ENCODE measurements at regions not wholly inside any gene's neighbourhood (a gene's known extent, or its start where the extent isn't known, plus 50 kb on each side); places are given as distances from the start of the nearest gene placed in this dataset.

- no peak overlapping the region for H3K27ac Mint-ChIP-seq
- H3K27me3 Mint-ChIP-seq (ENCODE audit: low read depth), result peaks cover 18% of the 10 kb centered on the region
- H3K9me3 Mint-ChIP-seq, result no peaks in the 10 kb centered on the region
- H3K4me1 Mint-ChIP-seq, result peaks cover 2% of the 10 kb centered on the region
- no peak for TF ChIP-seq CTCF (IDR thresholded peaks at IDR 0.05; ENCODE audit: unreplicated experiment)
- H3K4me3 Mint-ChIP-seq, result no peak overlapping the region
- DNase-seq (ENCODE audit: low spot score in 2 of 2, unreplicated experiment in 2 of 2), result no peak
- H3K36me3 Mint-ChIP-seq, result no peaks in the 10 kb centered on the region
These were observed 88.6 kb downstream of the TRIM42 start for GRCh38 chr3:140766465-140766864.

- Mint-ChIP-seq H3K27me3 (ENCODE audit: low read depth) (peaks cover 22% of the 10 kb centered on the region), H3K36me3 (no peaks in the 10 kb centered on the region), H3K4me1 (peaks cover 2% of the 10 kb centered on the region), H3K4me3 (no peak overlapping the region), H3K9me3 (no peaks in the 10 kb centered on the region), H3K27ac (no peak overlapping the region)
- no peak for TF ChIP-seq CTCF (IDR thresholded peaks at IDR 0.05; ENCODE audit: unreplicated experiment)
- no peak for DNase-seq (ENCODE audit: low spot score in 2 of 2, unreplicated experiment in 2 of 2)
These were observed 89.7 kb downstream of the TRIM42 start for GRCh38 chr3:140767566-140767965.

GRCh38 chr3:140768941-140769340, 91.1 kb downstream of the TRIM42 start:
- no peak for DNase-seq (ENCODE audit: low spot score in 2 of 2, unreplicated experiment in 2 of 2)
- TF ChIP-seq CTCF (IDR thresholded peaks at IDR 0.05; ENCODE audit: unreplicated experiment), result no peak
- H3K27me3 Mint-ChIP-seq (ENCODE audit: low read depth), result peaks cover 21% of the 10 kb centered on the region
- H3K4me1 Mint-ChIP-seq, result no peaks in the 10 kb centered on the region
- H3K9me3 Mint-ChIP-seq, result no peaks in the 10 kb centered on the region
- H3K4me3 Mint-ChIP-seq, result no peak overlapping the region
- H3K27ac Mint-ChIP-seq, result no peak overlapping the region
- no peaks in the 10 kb centered on the region for H3K36me3 Mint-ChIP-seq

- H3K4me1 Mint-ChIP-seq, result no peaks in the 10 kb centered on the region
- peaks cover 5% of the 10 kb centered on the region for H3K9me3 Mint-ChIP-seq
- no peak overlapping the region for H3K4me3 Mint-ChIP-seq
- no peaks in the 10 kb centered on the region for H3K36me3 Mint-ChIP-seq
- no peak for TF ChIP-seq CTCF (IDR thresholded peaks at IDR 0.05; ENCODE audit: unreplicated experiment)
- H3K27ac Mint-ChIP-seq, result no peak overlapping the region
- DNase-seq (ENCODE audit: low spot score in 2 of 2, unreplicated experiment in 2 of 2), result no peak
- peaks cover 16% of the 10 kb centered on the region for H3K27me3 Mint-ChIP-seq (ENCODE audit: low read depth)
These were observed 92.1 kb downstream of the TRIM42 start for GRCh38 chr3:140769951-140770350.

- Mint-ChIP-seq H3K4me1 (no peaks in the 10 kb centered on the region), H3K27ac (no peak overlapping the region), H3K9me3 (peaks cover 8% of the 10 kb centered on the region), H3K4me3 (no peak overlapping the region), H3K27me3 (ENCODE audit: low read depth) (peaks cover 10% of the 10 kb centered on the region), H3K36me3 (no peaks in the 10 kb centered on the region)
- TF ChIP-seq CTCF (IDR thresholded peaks at IDR 0.05; ENCODE audit: unreplicated experiment), result no peak
- no peak for DNase-seq (ENCODE audit: low spot score in 2 of 2, unreplicated experiment in 2 of 2)
These were observed 93.3 kb downstream of the TRIM42 start for GRCh38 chr3:140770977-140771667.

Data from mesothelial cell of epicardium (in vitro differentiated cells).